Stimulated activated naive CD8-positive, alpha-beta T cell treated with anti-CD3 and anti-CD28 coated beads, Interleukin-15, Interleukin-2, amounts not matched to agents 100 U/mL and 50 U/mL, for 24 hours (primary cell): ENCODE measurements at regions not wholly inside any gene's neighbourhood (a gene's known extent, or its start where the extent isn't known, plus 50 kb on each side); places are given as distances from the start of the nearest gene placed in this dataset.

Source experiments
- ATAC-seq: fragments of 150-1000 bp; cut with Tn5 transposase; one replicate; pipeline ENCODE4 v1.10.0; 2021
- DNase-seq: peaks from one replicate; pipeline ENCODE4 v3.0.0; 2021

GRCh38 chr3:42012935-42013690 is 51.2 kb upstream of the ULK4 start:
- ATAC-seq = peak; percentile 83
- DNase-seq = peak; percentile 85

DNA sequence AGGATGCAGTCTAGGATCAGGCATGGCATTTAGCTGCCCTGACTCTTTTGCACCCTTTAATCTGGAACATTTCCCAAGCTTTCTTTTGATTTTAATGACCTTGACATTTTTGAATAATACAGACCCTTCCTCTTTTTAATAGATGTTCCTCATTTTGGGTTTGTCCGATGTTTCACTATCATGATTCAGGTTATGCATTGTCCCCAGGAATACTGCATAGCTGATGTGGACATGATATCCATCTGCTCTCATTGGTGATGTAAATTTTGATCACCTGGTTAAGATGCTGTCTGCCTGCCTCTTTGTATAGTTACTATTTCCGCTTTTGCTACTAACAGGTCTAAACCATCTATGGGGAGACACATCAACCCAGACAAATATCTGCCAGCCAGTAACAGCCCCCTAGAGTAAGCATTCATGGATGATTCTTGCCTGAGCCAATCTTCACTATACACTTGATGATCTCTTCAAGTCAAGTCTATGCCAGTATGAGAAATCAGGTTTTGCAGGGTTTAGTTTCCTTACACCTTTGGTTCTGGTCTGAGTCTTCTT is 50.6 kb upstream of the ULK4 start:
- no peak for ATAC-seq
- no peak for DNase-seq
